ENCODE measurements at regions not wholly inside any gene's neighbourhood (a gene's known extent, or its start where the extent isn't known, plus 50 kb on each side); places are given as distances from the start of the nearest gene placed in this dataset.

DNA sequence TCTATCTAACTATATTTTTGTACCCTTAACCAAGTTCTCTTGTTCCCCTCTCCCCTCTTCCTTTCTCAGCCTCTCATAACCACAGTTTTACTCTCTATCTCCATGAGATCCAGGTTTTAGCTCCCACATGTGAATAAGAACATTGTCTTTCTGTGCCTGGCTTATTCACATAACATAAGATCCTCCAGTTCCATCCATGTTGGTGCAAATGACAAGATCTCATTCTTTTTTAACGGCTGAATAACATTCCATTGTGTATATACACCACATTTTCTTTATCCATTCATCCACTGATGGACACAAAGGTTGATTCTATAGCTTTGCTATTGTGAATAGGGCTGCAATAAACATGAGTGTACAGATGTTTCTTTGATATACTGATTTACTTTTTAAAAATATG, 83.9 kb upstream of the TMEM178A start:
- H3K4me2 ChIP-seq (ENCODE audit: low read depth, low read length, poor library complexity, severe bottlenecking), result no peak overlapping the region
- no peak overlapping the region for H3K4me3 ChIP-seq (ENCODE audit: low read length, poor library complexity, severe bottlenecking)
- no peaks in the 10 kb centered on the region for H4K20me1 ChIP-seq (ENCODE audit: insufficient read depth, low read length, poor library complexity, severe bottlenecking)
- no peaks in the 10 kb centered on the region for H3K27me3 ChIP-seq (ENCODE audit: insufficient read depth, low read length, poor library complexity, severe bottlenecking)
- no peaks in the 10 kb centered on the region for H3K4me1 ChIP-seq (ENCODE audit: insufficient read depth, low read length, poor library complexity, severe bottlenecking)
- no peaks in the 10 kb centered on the region for H3K9me2 ChIP-seq (replicated peaks; ENCODE audit: low read depth, low read length)
- H3K9ac ChIP-seq (ENCODE audit: low read depth, low read length, poor library complexity, severe bottlenecking), result no peak overlapping the region
- no peaks in the 10 kb centered on the region for H3K79me2 ChIP-seq (ENCODE audit: insufficient read depth, low read length)
- H3F3A ChIP-seq (ENCODE audit: low read depth), result no peaks in the 10 kb centered on the region
- no peaks in the 10 kb centered on the region for H3K36me3 ChIP-seq (ENCODE audit: insufficient read depth, low read length)
- no peak overlapping the region for H2AFZ ChIP-seq (ENCODE audit: low read length)
- TF ChIP-seq, protein P1, sequence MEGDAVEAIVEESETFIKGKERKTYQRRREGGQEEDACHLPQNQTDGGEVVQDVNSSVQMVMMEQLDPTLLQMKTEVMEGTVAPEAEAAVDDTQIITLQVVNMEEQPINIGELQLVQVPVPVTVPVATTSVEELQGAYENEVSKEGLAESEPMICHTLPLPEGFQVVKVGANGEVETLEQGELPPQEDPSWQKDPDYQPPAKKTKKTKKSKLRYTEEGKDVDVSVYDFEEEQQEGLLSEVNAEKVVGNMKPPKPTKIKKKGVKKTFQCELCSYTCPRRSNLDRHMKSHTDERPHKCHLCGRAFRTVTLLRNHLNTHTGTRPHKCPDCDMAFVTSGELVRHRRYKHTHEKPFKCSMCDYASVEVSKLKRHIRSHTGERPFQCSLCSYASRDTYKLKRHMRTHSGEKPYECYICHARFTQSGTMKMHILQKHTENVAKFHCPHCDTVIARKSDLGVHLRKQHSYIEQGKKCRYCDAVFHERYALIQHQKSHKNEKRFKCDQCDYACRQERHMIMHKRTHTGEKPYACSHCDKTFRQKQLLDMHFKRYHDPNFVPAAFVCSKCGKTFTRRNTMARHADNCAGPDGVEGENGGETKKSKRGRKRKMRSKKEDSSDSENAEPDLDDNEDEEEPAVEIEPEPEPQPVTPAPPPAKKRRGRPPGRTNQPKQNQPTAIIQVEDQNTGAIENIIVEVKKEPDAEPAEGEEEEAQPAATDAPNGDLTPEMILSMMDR (conservative IDR thresholded peaks at IDR 0.05; ENCODE audit: low read length), result no peak
- no peak for TF ChIP-seq EZH2phosphoT487 (IDR thresholded peaks at IDR 0.05; ENCODE audit: borderline replicate concordance)
- no peaks in the 10 kb centered on the region for H3K9me3 ChIP-seq (ENCODE audit: insufficient read depth, low read depth, low read length)

DNA sequence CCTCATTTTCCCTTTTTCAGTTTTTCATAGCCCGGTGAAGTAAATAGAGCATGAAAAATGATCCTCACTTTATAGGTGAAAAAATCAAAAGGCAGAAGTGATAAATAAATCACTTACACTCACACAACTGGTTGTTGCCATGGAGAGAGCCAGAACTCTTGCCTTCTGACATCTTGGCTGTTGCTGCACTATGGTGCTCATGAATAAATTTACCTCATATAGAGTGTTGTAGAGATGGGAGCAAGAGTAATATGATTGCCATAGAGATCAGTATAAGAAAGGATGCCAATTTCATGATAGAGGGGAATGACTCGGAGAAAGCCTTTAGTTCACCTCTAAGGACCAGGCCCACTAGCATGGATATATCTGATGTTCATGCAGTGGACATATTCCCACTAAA, 82.5 kb upstream of the TMEM178A start:
- no peak for TF ChIP-seq EZH2phosphoT487 (IDR thresholded peaks at IDR 0.05; ENCODE audit: borderline replicate concordance)
- TF ChIP-seq, protein P1 (conservative IDR thresholded peaks at IDR 0.05; ENCODE audit: low read length), result no peak
- Histone ChIP-seq H3K9me3 (ENCODE audit: insufficient read depth, low read depth, low read length) (no peaks in the 10 kb centered on the region), H3K79me2 (ENCODE audit: insufficient read depth, low read length) (no peaks in the 10 kb centered on the region), H3K36me3 (ENCODE audit: insufficient read depth, low read length) (no peaks in the 10 kb centered on the region), H2AFZ (ENCODE audit: low read length) (no peak overlapping the region), H3K4me3 (ENCODE audit: low read length, poor library complexity, severe bottlenecking) (no peak overlapping the region), H3K9me2 (replicated peaks; ENCODE audit: low read depth, low read length) (no peaks in the 10 kb centered on the region), H3F3A (ENCODE audit: low read depth) (no peaks in the 10 kb centered on the region), H3K4me2 (ENCODE audit: low read depth, low read length, poor library complexity, severe bottlenecking) (no peak overlapping the region), H3K4me1 (ENCODE audit: insufficient read depth, low read length, poor library complexity, severe bottlenecking) (no peaks in the 10 kb centered on the region), H3K27me3 (ENCODE audit: insufficient read depth, low read length, poor library complexity, severe bottlenecking) (no peaks in the 10 kb centered on the region), H4K20me1 (ENCODE audit: insufficient read depth, low read length, poor library complexity, severe bottlenecking) (no peaks in the 10 kb centered on the region), H3K9ac (ENCODE audit: low read depth, low read length, poor library complexity, severe bottlenecking) (no peak overlapping the region)

DNA sequence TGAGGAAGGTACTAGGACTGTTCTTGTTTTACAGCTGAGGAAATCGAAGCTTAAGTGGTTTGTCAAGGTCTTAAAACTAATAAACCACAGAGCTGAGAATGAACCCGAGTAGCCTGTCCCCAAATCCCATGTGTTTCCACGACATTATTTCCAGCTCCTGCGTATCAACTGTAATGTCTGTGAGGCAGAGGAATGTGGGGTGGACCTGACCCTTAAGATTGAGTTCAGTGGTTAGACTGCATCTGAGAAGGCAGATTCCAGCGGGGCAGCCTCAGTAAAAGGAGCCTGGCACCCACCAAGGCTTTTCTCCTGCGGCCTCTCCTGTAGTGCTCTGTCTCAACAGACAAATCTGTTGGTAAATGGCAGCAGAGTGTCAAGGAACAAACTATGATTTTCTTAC, 81.9 kb upstream of the TMEM178A start:
- no peaks in the 10 kb centered on the region for H3K27me3 ChIP-seq (ENCODE audit: insufficient read depth, low read length, poor library complexity, severe bottlenecking)
- H3K36me3 ChIP-seq (ENCODE audit: insufficient read depth, low read length), result no peaks in the 10 kb centered on the region
- H3K9ac ChIP-seq (ENCODE audit: low read depth, low read length, poor library complexity, severe bottlenecking), result no peak overlapping the region
- H2AFZ ChIP-seq (ENCODE audit: low read length), result no peak overlapping the region
- H3K9me3 ChIP-seq (ENCODE audit: insufficient read depth, low read depth, low read length), result no peaks in the 10 kb centered on the region
- no peaks in the 10 kb centered on the region for H4K20me1 ChIP-seq (ENCODE audit: insufficient read depth, low read length, poor library complexity, severe bottlenecking)
- H3K4me1 ChIP-seq (ENCODE audit: insufficient read depth, low read length, poor library complexity, severe bottlenecking), result no peaks in the 10 kb centered on the region
- H3K79me2 ChIP-seq (ENCODE audit: insufficient read depth, low read length), result no peaks in the 10 kb centered on the region
- no peak overlapping the region for H3K4me3 ChIP-seq (ENCODE audit: low read length, poor library complexity, severe bottlenecking)
- no peaks in the 10 kb centered on the region for H3K9me2 ChIP-seq (replicated peaks; ENCODE audit: low read depth, low read length)
- no peak for TF ChIP-seq EZH2phosphoT487 (IDR thresholded peaks at IDR 0.05; ENCODE audit: borderline replicate concordance)
- TF ChIP-seq, protein P1 (conservative IDR thresholded peaks at IDR 0.05; ENCODE audit: low read length), result no peak
- no peak overlapping the region for H3K4me2 ChIP-seq (ENCODE audit: low read depth, low read length, poor library complexity, severe bottlenecking)
- no peaks in the 10 kb centered on the region for H3F3A ChIP-seq (ENCODE audit: low read depth)

Data from Loucy (cell line).